Kidney glomerular epithelial cell (primary cell): ENCODE measurements at regions not wholly inside any gene's neighbourhood (a gene's known extent, or its start where the extent isn't known, plus 50 kb on each side); places are given as distances from the start of the nearest gene placed in this dataset.
A peak's percentile ranks its signal among the peaks of the same experiment; 100 is the strongest.

Source experiments
- DNase-seq: peaks from one replicate; lab custom pipeline; 2025; lab: John Stamatoyannopoulos, UW

DNA sequence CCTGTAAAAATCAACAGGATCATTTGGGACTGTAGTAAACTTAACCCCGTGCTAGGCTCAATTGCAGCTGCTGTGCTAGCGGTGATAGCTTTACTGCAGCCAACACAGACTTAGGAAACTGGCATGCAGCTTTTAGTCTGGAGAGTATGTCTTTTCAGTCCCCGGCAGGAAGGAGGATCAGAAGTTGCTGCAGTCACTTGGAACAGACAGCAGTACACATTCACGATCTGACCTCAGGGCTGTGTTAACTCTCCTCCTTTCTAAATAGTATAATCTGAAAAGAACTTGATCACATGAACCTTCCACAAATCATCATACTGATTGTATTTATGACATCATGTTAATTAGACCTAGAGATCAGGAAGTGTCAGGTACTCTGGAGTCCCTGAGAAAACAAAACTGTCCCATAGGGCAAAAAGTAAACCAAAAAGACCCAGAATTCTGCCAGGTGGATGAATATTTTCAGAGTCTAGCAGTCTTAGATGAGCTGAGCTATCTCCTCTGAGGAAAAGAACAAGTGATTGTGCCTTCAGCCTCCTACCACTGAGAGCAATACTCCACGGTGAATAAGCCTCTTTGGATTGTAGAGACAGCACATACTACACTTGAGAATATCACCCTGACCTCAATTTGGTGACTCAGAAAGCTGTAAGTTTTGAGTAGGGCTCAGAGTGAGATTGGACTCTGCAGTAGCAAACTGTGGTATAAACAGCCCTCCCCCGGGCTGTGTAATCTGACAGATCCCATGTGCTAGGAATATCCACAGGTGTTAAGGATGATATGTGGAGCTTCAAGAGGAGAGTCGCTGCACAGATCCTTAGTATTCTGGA lies 181.0 kb upstream of the GPR12 start:
- DNase-seq: peak; percentile 53

DNA sequence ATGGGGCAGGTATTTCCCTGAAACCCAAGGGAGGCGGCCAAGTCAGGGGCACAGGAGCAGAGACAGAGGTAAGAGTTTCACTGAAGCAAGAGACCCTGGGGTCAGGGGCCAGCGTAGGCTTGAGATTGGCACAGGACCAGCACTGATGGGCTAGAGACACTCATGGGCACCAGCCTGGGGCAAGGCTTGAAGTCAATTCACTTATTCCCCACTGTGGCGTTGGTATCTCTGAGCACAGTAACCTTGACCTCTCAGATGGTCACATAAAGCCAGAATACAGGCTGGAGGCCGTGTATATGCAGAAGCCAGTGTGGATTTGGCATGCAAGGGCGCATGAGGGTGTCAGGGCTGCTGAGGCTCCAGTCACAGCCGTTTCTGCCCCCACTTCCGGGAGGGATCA lies 173.5 kb upstream of the GPR12 start:
- DNase-seq: no peak

DNA sequence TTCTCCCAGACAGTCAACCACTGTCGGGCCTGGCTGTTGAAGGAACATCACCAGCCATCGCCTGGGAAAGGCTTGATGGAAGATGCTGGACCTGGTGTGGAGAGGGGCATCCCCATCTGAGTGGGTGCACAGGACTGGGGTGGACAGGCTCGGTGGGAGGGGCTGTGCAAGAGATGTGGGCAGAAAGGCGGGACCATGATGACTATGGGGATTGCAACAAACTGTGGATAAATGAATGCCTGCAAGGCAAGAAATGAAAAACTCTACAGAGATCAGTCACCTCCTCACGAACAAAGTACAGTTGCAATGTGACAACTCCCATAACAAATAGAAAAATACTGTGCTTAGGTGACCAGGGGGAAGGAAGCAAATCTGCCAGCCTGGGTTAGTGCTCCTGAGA lies 171.9 kb upstream of the GPR12 start:
- no peak for DNase-seq

DNA sequence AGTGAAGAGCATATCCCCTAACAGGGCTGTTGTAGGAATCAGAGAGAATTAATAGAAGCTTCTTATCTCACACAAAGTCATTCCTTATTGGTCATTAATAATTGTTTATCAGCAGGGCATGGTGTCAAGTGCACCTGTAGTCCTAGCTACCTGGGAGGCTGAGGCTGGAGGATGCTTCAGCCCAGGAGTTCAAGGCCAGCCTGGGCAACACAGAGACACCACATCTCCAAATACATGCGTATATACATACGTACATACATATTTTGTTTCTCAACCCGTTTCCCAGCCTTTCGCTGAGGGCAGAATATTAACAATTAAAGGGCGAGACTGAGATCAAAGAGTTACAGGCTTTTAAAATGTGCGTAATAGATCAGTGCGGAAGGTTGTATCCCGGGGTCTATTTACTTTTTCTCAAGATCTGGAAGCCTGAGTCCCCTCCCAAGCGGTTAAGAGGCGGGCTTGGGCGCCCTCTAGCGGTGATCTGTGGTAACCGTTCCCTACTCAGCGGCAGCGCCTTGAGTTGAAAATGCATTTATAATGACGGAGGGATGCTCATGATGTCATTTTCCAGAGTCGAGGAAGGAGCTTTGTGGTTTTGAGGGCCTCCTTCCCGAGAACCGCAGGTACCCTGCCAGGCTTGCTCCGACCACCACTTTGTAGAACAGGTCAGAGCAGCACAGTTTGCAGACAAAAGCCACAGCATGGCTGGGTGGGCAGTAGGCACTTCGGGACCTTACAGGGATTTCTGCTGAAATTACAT lies 169.6 kb upstream of the GPR12 start:
- DNase-seq: peak; percentile 11

DNA sequence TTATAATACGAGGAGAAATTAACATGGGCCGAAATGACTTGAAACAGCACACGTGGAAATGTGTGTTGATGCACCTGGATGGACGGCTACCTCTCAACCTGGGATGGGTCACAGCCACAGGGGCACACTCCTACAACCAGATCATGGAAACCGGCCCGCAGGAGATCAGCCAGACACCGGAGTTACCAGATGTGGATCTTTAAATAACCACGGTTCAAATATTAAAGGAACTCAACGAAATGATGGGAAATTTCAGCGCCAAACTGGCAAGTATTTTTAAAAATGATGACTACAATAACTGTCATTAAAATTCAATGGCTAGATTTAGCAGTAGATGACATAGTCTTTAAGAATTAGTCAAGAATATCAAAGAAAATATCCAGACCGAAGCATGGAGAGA lies 166.9 kb upstream of the GPR12 start:
- no peak for DNase-seq

DNA sequence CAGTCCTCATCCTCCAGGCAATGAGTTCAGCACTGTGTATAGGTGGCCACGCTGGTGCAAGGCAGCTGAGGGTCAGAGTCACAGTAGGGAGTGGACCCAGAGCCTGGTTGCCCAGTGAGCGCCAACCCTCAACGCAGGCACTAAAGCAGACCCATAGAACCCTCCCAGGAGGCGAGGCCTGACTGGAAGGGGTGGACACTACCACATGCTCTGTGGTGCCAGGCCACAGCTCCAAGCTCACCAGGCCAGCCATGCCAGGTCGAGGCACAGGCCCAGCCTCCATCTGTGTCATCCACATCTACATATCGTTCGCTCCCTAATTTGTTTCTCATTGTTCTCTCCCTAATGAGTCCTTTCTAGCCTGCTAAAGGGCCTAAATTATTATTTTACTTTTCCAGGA lies 165.8 kb upstream of the GPR12 start:
- no peak for DNase-seq

DNA sequence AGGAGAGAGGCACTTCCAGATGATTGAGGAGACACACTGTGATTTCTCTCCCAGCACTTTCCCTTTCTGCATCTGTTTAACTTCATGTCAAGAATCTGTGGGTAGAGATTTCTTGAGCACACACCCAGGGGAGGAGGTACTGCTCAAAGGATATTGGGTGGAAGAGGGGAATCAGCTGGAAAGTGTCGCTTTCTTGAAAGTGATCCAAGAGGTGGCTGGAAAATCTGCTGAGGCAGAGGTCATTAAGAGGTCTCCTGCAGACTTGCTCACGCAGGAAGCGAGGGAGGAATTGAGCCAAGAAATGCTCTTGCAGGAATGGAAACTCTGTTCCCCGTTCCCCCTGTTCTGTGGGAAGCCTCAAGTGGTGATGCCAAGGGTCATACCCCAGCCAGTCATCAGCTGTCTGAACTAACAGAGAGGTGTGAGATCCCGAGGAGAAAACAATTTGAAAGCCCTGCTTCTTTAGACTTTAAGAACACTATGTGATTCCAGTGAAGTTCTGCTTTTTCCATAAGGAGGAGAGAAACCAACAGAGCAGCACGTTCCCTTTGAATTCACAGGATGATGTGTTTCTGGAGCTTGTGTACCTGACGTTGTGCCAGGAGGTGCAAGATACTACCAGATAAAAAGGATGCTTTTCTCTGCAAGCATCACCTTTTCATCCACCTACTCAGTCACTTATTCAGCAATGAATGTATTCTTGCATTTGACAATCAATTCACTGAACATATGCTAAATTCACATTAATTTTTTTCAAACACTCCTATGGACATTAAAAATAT lies 163.4 kb upstream of the GPR12 start:
- DNase-seq: no peak

DNA sequence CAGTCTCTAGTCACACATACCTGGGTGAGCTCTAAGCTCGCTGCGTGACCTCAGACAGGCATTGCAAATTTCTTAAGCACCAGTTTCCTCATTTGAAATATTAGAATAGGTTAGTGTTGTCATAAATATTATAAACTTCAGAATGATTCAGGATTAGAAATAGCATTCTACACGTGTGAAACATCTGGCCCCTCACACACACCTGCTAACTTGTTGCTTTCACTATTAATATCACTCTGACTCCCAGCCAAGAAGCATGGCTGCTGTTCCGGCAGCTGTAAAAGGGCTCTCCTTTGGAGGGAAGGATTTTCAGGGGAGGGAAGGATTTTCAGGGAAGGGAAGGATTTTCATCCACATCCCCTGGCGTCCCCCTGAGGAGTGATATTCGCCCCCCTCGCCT lies 161.3 kb upstream of the GPR12 start:
- DNase-seq: no peak

DNA sequence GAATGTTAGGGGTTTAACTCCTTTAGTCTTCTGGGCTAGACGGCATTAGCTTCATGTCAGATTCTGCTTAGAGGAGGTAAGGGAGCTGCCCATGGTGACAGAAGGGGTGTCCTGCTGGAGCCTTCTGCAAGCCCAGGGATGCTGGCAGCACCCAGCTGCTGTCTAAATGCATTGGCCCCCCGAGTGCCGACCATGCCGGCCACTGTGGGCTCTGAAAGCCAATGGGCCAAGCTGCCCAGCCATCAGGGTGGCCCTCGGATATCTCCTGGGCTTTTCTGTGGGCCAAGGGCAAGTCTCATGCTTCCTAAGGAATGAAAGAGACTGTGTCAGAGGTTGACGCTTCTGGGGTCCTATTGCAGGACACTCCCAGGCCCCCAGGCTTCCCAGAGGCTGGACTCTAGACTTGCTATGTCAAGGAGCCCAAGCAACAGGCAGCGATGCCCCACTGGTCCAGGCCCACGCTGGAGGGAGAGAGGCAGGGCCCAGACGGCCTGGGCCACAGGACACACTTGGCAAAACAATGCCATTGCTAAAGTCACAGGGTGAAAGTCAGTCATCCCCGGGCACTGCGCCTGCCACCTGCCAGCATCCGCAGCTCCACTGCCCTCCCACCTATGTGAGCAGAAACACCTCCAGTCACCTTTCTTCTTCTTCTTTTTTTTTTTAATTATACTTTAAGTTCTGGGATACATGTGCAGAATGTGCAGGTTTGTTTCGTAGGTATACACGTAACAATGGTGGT lies 160.2 kb upstream of the GPR12 start:
- DNase-seq: no peak

DNA sequence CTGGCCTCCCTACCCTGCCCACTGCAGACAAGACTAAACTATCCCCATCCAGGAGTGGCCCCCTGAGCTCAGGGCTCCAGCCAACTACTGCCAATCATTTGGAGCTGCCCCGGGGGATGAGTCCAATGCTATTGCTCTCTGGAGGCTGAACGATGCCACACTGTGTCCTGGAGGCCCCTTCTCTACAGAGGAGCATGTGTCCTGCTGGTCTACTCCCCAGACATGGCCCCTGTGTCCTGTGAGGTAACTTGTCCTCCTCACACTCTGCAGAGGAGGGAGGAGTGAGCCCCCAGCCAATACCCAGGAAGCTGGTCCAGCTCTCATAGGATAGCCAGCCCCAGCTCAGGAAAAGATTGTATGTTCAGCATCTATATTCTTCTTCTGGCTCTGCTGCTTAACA lies 159.1 kb upstream of the GPR12 start:
- no peak for DNase-seq

DNA sequence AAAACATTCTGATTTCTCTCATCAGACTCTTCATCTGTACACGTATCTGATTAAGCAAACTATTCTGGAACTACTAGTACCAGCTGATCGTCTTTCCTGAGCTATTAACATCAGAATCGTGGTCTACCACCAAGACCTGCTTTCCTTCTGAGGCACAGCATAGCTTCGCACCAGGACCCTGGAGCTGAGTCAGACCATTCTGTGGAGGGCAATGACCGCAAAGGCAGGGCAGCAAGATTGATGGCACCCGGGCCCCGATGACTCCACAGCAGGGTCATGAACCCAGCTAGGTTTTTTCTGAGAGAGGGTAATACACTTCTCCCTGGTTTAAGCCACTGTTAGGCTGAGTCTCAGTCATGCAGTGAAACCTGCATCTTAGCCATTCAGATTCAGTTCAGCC lies 158.7 kb upstream of the GPR12 start:
- DNase-seq: peak; percentile 15

DNA sequence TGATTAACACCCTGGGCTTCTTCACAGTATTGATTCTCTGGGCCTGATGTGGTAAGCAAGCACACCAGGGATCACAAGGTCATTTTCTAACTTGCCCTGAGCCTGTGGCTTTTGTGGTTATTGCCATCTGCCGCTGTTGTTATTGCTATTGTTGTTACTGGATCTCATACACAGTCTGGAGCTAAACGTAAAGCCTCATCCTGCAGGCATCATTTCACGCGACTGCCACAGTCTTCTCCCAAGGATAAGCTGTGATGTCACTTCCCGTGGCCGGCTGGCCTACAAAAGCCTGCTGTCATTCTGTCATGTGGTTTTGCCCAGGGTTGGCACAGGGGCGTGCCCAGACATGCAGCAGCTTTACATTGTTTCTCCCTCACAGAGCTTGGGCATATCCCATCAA lies 154.0 kb upstream of the GPR12 start:
- no peak for DNase-seq

DNA sequence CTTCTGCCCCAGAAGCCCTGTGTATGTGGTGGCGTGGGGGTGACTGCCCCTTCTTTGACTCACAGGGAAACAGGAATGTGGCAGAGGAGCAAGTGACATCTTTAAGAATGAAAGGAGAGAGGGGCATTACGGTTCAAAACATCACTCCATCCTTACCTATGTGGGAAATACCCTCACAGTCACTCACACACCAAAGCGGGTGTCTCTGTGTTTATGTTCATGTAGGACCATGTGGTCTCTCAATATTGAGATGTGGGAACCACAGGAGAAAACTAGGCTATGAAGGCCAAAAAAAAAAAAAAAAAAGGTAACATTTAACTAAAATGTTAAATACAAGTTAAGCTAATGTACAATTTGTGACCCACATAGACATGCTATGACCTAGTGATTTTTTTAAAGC lies 153.6 kb upstream of the GPR12 start:
- no peak for DNase-seq

DNA sequence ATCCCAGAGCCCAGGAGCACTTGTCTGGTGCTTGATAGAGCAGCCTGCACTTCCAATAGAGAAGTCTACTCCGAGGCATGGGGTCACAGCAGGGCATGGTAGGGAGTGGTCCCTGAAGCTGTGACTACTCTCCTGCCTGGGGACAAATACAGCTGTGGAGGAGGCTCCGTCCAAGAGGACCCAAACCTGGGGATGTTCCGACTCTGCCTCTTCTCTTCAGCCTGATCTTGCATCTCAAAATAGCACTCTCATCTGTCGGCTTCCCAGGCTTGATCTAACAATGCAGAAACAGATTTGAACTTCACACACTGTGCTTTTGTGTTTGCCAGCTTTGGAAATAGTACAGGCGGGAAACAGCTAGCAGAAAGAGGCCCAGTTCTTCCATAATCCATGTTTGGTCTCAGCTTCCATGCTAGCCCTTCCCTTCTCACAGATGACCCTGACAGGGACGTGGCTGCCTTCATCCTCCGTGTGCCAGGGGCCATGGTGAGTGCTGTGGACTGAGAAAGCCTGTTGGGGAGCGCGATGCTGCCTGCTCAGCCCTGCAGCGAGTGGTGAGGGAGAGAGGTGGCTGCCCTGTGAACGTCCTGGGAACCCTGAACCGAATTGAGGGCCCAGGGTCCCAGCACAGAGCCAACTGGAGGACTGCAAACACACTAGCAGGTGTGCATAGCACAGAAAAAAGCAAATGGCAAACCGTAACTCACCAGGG lies 150.3 kb upstream of the GPR12 start:
- no peak for DNase-seq

DNA sequence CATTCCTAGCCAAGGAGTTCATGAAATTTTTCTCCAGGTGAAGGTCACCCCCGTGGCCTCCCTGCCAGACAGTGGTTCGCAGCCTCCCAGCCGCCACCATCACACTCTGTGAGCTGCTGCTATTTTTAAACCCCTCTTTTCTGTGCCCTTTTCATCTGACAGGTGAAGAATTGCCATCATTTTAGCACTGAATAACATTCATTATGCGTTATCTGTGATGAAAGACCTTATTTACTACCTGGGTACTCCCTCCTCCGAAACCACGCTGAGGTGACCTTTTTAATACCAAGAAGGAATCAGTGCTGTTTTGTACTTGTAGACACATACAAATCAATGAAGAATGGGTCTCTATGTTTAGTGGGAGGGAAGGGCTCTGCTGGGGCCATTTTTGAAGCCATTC lies 148.9 kb upstream of the GPR12 start:
- DNase-seq: no peak

DNA sequence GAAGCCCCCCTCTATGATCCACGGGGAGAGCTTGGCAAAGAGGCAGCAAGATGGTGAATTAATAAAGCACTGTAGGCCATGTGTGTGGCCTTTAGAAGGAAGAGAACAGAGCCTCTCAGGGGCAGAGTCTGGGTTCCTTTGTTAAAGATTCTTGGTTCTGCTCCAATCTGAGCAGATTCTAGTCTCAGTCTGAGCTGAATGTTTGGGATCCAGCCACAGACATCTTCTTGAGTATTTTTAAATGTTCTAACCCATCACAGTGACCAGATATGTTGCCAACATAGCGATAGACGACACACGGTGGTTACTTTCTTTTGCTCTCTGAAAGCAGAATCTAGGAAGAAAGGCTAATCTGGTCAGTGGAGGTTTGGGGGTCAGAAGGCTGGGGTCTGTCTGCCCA lies 147.5 kb upstream of the GPR12 start:
- DNase-seq: no peak

DNA sequence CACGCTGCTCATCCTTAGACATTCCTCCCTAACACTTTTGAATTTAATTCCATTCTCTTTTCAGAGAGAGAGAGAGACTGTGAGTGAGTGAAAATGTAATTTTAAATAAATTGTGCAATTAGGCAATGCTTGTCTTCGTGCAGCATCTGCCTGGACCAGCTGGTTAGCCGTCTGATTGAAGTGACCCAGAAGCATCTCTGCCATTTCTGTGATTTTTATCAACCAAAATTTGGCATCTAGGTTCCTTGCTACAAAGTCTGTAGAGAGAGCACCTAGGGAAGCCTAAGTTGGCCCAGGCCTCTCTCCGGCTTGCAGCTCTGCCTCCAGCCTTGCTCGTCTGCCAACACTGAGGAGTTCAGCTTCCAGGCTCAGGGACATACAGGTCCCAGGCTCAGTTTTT lies 138.6 kb upstream of the GPR12 start:
- DNase-seq: no peak

DNA sequence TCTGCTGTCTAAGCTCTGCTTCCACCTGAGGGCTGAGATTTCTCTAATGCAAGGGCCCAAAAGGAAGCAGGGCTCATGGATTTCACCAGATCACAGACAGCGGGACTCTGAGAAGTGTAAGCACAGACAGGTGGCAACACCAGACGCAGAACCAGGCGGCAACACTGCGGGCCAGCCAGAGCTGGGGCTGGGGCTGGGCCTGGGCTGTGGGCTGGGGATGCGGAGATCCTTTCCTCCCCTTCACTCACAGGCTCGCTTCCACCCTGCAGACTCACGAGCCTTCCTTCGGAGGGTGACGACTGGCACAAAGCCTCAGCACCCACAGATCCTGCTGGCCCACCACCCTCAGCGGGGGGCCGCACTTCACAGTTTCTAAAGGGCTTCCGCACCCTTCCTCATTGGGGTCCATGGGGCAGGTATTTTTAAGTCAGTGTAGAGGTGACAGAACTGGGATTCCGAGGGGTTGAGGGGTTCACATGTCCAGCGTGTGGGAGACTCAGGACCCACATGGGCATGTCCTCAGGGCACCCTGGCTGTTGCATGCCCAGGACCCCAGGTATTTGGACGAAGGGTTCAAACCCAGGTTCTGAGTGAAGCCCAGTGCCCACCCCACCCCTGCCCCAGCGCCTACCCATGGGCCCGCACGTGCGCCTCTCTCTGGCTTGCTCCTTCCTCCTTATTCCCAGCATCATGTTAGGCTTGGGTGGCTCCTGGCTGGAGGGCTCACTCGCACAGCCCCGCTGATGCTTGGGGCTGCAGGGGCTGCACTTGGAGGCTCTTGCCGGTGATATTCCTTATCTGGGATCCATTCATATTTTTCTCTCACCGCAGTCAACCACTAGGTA lies 137.3 kb upstream of the GPR12 start:
- DNase-seq: no peak

DNA sequence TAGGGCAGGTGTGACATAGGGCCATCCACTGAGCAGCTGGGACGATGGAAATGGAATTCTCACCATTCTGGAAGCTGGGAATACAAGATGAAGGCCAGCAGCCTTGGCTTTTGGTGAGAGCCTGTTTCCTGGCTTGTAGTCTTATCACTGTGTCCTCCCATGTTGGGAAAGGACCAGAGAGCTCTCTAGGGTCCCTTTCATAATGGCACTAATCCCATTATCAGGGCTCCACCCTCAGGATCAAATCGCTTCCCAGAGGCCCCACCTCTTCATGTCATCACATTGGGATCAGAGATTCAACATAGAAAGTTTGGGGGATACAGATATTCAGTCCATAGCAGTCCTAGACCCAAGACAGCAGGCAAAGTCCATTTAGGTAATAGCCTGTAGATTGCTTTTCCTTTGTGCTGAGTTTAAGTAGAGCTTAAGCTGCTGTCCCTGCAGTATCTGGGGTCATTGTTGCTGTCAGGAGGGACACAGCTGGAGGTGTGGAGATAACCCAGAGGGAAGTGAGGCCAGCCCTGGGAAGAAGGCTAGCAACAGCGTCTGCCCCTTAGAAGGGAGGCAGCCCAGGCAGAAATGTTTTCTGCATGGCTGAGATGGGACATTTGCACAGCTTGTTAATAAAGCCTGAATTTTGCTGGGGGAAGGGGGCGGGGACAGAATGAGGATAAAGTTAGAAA lies 136.5 kb upstream of the GPR12 start:
- no peak for DNase-seq
